ENCODE measurements at regions not wholly inside any gene's neighbourhood (a gene's known extent, or its start where the extent isn't known, plus 50 kb on each side); places are given as distances from the start of the nearest gene placed in this dataset.
"Not testable (repeated sequence)": the region's sequence is repeated elsewhere in the genome, so short reads cannot be mapped to it uniquely, and the experiment has no call there.

- no peaks in the 10 kb centered on the region for H3K36me3 ChIP-seq
- H3K27ac ChIP-seq = no peak overlapping the region
- intact Hi-C loops (cut with DNase I; ENCODE audit: low total_unique reads) = no loop called here
- TF ChIP-seq POLR2A (IDR thresholded peaks at IDR 0.05) (no peak), CTCF (IDR thresholded peaks at IDR 0.05 in 8 of 11, conservative IDR thresholded peaks at IDR 0.05 in 3 of 11) (no peak), POLR2AphosphoS5 (IDR thresholded peaks at IDR 0.05) (no peak)
- no peaks in the 10 kb centered on the region for H3K27me3 ChIP-seq (replicated peaks in 1 of 7)
- DNase-seq = no peak
- no peaks in the 10 kb centered on the region for H3K4me1 ChIP-seq
- H3K9me3 ChIP-seq = peaks cover 0 to 28% (median 12%) of the 10 kb centered on the region in 8 donors
- H3K4me3 ChIP-seq = no peak overlapping the region
Measured at GRCh38 chr16:46519063-46519462, 102.1 kb downstream of the SHCBP1 start.

- TF ChIP-seq CTCF (IDR thresholded peaks at IDR 0.05 in 8 of 11, conservative IDR thresholded peaks at IDR 0.05 in 3 of 11) (no peak), POLR2A (IDR thresholded peaks at IDR 0.05) (no peak), POLR2AphosphoS5 (IDR thresholded peaks at IDR 0.05) (no peak)
- no peaks in the 10 kb centered on the region for H3K36me3 ChIP-seq
- H3K9me3 ChIP-seq = peaks cover 0 to 8% (median 0%) of the 10 kb centered on the region in 8 donors
- H3K4me1 ChIP-seq = no peaks in the 10 kb centered on the region
- no peak overlapping the region for H3K27ac ChIP-seq
- no peak for DNase-seq
- no peaks in the 10 kb centered on the region for H3K27me3 ChIP-seq (replicated peaks in 1 of 7)
- H3K4me3 ChIP-seq = no peak overlapping the region
- WGBS, 5 donors = 73 to 91% (median 86%) methylated on average over 2 of the region's 2 CpGs
- intact Hi-C loops (cut with DNase I; ENCODE audit: low total_unique reads) = no loop called here
Measured at GRCh38 chr16:46496701-46497100, 124.5 kb downstream of the SHCBP1 start.

GRCh38 chr16:46482895-46483294 lies 138.3 kb downstream of the SHCBP1 start:
- no peaks in the 10 kb centered on the region for H3K4me1 ChIP-seq
- no peak overlapping the region for H3K27ac ChIP-seq
- intact Hi-C loops (cut with DNase I; ENCODE audit: low total_unique reads) = no loop called here
- WGBS, 5 donors = 33 to 50% (median 43%) methylated on average over 4 of the region's 4 CpGs
- DNase-seq = no peak
- no peak for TF ChIP-seq POLR2AphosphoS5 (IDR thresholded peaks at IDR 0.05)
- TF ChIP-seq CTCF (IDR thresholded peaks at IDR 0.05 in 8 of 11, conservative IDR thresholded peaks at IDR 0.05 in 3 of 11) = no peak
- TF ChIP-seq POLR2A (IDR thresholded peaks at IDR 0.05) = no peak
- H3K4me3 ChIP-seq = no peak overlapping the region
- peaks cover 0 to 51% (median 12%) of the 10 kb centered on the region in 8 donors for H3K9me3 ChIP-seq
- H3K27me3 ChIP-seq (replicated peaks in 1 of 7) = no peaks in the 10 kb centered on the region
- no peaks in the 10 kb centered on the region for H3K36me3 ChIP-seq

GRCh38 chr16:46466239-46466638 lies 154.9 kb downstream of the SHCBP1 start:
- Histone ChIP-seq H3K4me3 (no peak overlapping the region), H3K27me3 (replicated peaks in 1 of 7) (no peaks in the 10 kb centered on the region), H3K36me3 (no peaks in the 10 kb centered on the region), H3K9me3 (peaks cover 0 to 69% (median 48%) of the 10 kb centered on the region in 8 donors), H3K27ac (no peak overlapping the region), H3K4me1 (no peaks in the 10 kb centered on the region)
- TF ChIP-seq POLR2A (IDR thresholded peaks at IDR 0.05) (no peak), POLR2AphosphoS5 (IDR thresholded peaks at IDR 0.05) (no peak), CTCF (IDR thresholded peaks at IDR 0.05 in 8 of 11, conservative IDR thresholded peaks at IDR 0.05 in 3 of 11) (no peak)
- WGBS, 5 donors = 77 to 81% (median 78%) methylated on average over 15 of the region's 15 CpGs
- DNase-seq = no peak
- intact Hi-C loops (cut with DNase I; ENCODE audit: low total_unique reads) = no loop called here

- H3K9me3 ChIP-seq = peaks cover 0 to 26% (median 15%) of the 10 kb centered on the region in 8 donors
- intact Hi-C loops (cut with DNase I; ENCODE audit: low total_unique reads); H3K36me3 ChIP-seq; H3K27me3 ChIP-seq (replicated peaks in 1 of 7); DNase-seq; H3K4me1 ChIP-seq; H3K27ac ChIP-seq; H3K4me3 ChIP-seq: not testable (repeated sequence)
- WGBS, 5 donors = 56 to 72% (median 59%) methylated on average over 8 to 10 of the region's 10 CpGs
Measured at GRCh38 chr16:46454801-46455200, 166.4 kb downstream of the SHCBP1 start.
